GM23338 (cell line): ENCODE measurements at regions not wholly inside any gene's neighbourhood (a gene's known extent, or its start where the extent isn't known, plus 50 kb on each side); places are given as distances from the start of the nearest gene placed in this dataset.

ENCODE experiments used
- POLR2AphosphoS5 ChIP-seq: IDR thresholded peaks from 2 replicates; pipeline ENCODE4 v1.6.1; 2016; ENCODE audit warnings: antibody characterized with exemption, low read depth
- TF ChIP-seq, protein P1 (sequence below), 2 experiments: fragments of 200-600 bp in 1 of 2; sonication (generic) in 1 of 2; conservative IDR thresholded peaks; 2 replicates each; pipeline versions ENCODE4 v1.5.1 to v1.6.1; 2016 to 2017; ENCODE audit warnings: antibody characterized with exemption in 2 of 2, low read depth in 2 of 2, mild to moderate bottlenecking in 2 of 2, moderate library complexity in 1 of 2

DNA sequence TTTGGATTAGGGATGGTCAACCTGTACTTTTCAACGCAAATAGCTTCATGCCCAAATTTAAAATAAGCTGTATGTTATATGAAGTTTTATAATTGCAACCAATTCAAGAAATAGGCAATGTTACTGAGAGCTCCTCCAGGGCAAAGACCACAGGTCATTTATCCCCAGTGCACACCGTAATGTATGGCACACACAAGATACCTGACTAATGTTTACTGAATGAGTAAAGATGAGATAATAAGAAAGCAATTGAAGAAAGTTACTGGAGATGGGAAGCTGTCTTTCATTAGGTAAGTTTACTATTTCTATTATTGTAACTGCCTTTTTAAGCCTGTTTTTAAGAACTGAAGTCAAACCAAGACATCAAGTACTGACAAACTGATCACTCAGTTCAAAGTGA lies 184.5 kb upstream of the VRK2 start:
- no peak for TF ChIP-seq POLR2AphosphoS5
- TF ChIP-seq, protein P1, sequence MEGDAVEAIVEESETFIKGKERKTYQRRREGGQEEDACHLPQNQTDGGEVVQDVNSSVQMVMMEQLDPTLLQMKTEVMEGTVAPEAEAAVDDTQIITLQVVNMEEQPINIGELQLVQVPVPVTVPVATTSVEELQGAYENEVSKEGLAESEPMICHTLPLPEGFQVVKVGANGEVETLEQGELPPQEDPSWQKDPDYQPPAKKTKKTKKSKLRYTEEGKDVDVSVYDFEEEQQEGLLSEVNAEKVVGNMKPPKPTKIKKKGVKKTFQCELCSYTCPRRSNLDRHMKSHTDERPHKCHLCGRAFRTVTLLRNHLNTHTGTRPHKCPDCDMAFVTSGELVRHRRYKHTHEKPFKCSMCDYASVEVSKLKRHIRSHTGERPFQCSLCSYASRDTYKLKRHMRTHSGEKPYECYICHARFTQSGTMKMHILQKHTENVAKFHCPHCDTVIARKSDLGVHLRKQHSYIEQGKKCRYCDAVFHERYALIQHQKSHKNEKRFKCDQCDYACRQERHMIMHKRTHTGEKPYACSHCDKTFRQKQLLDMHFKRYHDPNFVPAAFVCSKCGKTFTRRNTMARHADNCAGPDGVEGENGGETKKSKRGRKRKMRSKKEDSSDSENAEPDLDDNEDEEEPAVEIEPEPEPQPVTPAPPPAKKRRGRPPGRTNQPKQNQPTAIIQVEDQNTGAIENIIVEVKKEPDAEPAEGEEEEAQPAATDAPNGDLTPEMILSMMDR (conservative IDR thresholded peaks at IDR 0.05; ENCODE audit: low read depth in 2 of 2), result no peak
